HEK293 (cell line): ENCODE measurements at regions not wholly inside any gene's neighbourhood (a gene's known extent, or its start where the extent isn't known, plus 50 kb on each side); places are given as distances from the start of the nearest gene placed in this dataset.

Source experiments
- EGR2 ChIP-seq: fragments of 450-650 bp; formaldehyde crosslinking; IDR thresholded peaks from 2 replicates; pipeline ENCODE4 v1.5.1; 2016; ENCODE audit warnings: low read depth, missing biosample characterization, missing genetic modification characterization
- KLF10 ChIP-seq: fragments of 450-650 bp; IDR thresholded peaks from 2 replicates; pipeline ENCODE4 v1.5.1; 2018; ENCODE audit warnings: missing biosample characterization, mild to moderate bottlenecking, missing genetic modification characterization
- ZNF133 ChIP-seq: fragments of 450-650 bp; formaldehyde crosslinking; IDR thresholded peaks from 2 replicates; pipeline ENCODE4 v1.5.1; 2016; ENCODE audit warnings: missing biosample characterization, missing genetic modification characterization
- ZNF274 ChIP-seq, 2 experiments: fragments of 200-500 bp in 1 of 2; fragments of 450-650 bp in 1 of 2; sonication (Bioruptor generic) in 1 of 2; formaldehyde crosslinking in 1 of 2; IDR thresholded peaks; 2 replicates each; pipeline versions ENCODE4 v1.5.1 to v1.6.1; 2014 to 2016; ENCODE audit warnings: borderline replicate concordance in 1 of 2, inconsistent platforms in 1 of 2, low read length in 1 of 2, missing biosample characterization in 1 of 2, missing genetic modification characterization in 1 of 2
- ZNF292 ChIP-seq: fragments of 450-650 bp; formaldehyde crosslinking; IDR thresholded peaks from 2 replicates; pipeline ENCODE4 v1.5.1; 2016; ENCODE audit warnings: low read depth, missing biosample characterization, missing genetic modification characterization, borderline replicate concordance
- ZNF37A ChIP-seq: fragments of 450-650 bp; IDR thresholded peaks from 2 replicates; pipeline ENCODE4 v1.5.1; 2018; ENCODE audit warnings: missing biosample characterization, missing genetic modification characterization
- ZNF830 ChIP-seq: fragments of 450-650 bp; IDR thresholded peaks from 2 replicates; pipeline ENCODE4 v1.5.0; 2018; ENCODE audit warnings: missing biosample characterization, missing genetic modification characterization, low read depth, mild to moderate bottlenecking, moderate library complexity
- TF ChIP-seq, protein P1 (sequence below): fragments of 450-650 bp; formaldehyde crosslinking; IDR thresholded peaks from 2 replicates; pipeline ENCODE4 v1.5.1; 2016; ENCODE audit warnings: missing biosample characterization, missing genetic modification characterization
- TF ChIP-seq, protein P2 (sequence below): fragments of 450-650 bp; formaldehyde crosslinking; IDR thresholded peaks from 2 replicates; pipeline ENCODE4 v1.5.1; 2016; ENCODE audit warnings: missing biosample characterization, missing genetic modification characterization

DNA sequence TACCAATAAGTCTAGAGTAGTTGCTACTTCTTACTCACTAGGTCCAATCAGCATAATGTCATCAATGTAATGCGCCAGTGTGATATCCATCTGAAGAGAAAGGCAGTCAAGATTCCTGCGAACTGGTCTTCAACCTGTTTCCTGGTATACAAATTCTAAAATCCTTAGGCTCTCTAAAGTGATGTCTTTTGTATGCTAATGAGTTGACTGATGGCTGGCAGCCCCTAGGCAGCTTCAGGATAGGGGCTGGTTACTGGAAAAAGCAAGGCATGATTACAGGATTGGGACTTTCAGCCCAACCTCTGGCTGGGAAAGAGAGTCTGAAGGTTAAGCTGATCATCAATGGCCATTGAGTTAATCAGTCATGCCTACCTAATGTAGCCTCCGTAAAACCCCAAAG is 250.2 kb upstream of the PTER start:
- TF ChIP-seq, protein P1, sequence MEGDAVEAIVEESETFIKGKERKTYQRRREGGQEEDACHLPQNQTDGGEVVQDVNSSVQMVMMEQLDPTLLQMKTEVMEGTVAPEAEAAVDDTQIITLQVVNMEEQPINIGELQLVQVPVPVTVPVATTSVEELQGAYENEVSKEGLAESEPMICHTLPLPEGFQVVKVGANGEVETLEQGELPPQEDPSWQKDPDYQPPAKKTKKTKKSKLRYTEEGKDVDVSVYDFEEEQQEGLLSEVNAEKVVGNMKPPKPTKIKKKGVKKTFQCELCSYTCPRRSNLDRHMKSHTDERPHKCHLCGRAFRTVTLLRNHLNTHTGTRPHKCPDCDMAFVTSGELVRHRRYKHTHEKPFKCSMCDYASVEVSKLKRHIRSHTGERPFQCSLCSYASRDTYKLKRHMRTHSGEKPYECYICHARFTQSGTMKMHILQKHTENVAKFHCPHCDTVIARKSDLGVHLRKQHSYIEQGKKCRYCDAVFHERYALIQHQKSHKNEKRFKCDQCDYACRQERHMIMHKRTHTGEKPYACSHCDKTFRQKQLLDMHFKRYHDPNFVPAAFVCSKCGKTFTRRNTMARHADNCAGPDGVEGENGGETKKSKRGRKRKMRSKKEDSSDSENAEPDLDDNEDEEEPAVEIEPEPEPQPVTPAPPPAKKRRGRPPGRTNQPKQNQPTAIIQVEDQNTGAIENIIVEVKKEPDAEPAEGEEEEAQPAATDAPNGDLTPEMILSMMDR (tag by site-specific recombination), result no peak
- TF ChIP-seq ZNF830 (tag by site-specific recombination), result no peak
- TF ChIP-seq ZNF133, result no peak
- no peak for TF ChIP-seq ZNF274 (IDR thresholded peaks at IDR 0.05; ENCODE audit: low read length)
- TF ChIP-seq ZNF274 (tag by site-specific recombination; IDR thresholded peaks at IDR 0.05; ENCODE audit: borderline replicate concordance), result no peak
- TF ChIP-seq EGR2 (tag by site-specific recombination), result no peak
- TF ChIP-seq, protein P2, sequence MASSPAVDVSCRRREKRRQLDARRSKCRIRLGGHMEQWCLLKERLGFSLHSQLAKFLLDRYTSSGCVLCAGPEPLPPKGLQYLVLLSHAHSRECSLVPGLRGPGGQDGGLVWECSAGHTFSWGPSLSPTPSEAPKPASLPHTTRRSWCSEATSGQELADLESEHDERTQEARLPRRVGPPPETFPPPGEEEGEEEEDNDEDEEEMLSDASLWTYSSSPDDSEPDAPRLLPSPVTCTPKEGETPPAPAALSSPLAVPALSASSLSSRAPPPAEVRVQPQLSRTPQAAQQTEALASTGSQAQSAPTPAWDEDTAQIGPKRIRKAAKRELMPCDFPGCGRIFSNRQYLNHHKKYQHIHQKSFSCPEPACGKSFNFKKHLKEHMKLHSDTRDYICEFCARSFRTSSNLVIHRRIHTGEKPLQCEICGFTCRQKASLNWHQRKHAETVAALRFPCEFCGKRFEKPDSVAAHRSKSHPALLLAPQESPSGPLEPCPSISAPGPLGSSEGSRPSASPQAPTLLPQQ (tag by site-specific recombination), result no peak
- TF ChIP-seq KLF10, result no peak
- no peak for TF ChIP-seq ZNF37A (tag by site-specific recombination)
- no peak for TF ChIP-seq ZNF292 (tag by site-specific recombination)
